Bronchial epithelial cell (primary cell): ENCODE measurements at regions not wholly inside any gene's neighbourhood (a gene's known extent, or its start where the extent isn't known, plus 50 kb on each side); places are given as distances from the start of the nearest gene placed in this dataset.

Experiments used
- DNase-seq: peaks from one replicate; pipeline ENCODE4 v3.0.0-alpha.2; 2010; ENCODE audit warnings: low read depth
- FAIRE-seq: peaks from 2 replicates; lab custom pipeline; 2011; peaks lifted over from hg19 to GRCh38; lab: Jason Lieb, UNC
- H3K27me3 ChIP-seq: 2 replicates; pipeline ENCODE4 v1.5.1; 2011; ENCODE audit warnings: low read length; ENCODE audit not compliant: control insufficient read depth, insufficient read depth
- H3K36me3 ChIP-seq: 2 replicates; pipeline ENCODE4 v1.5.1; 2011; ENCODE audit warnings: low read length; ENCODE audit not compliant: control insufficient read depth, insufficient read depth
- H3K4me3 ChIP-seq: 2 replicates; pipeline ENCODE4 v1.5.1; 2011; ENCODE audit warnings: mild to moderate bottlenecking, low read depth, low read length, control low read depth
- TF ChIP-seq, protein P1 (sequence below): IDR thresholded peaks from 2 replicates; pipeline ENCODE4 v1.5.1; 2011; ENCODE audit warnings: mild to moderate bottlenecking, moderate library complexity, low read length, control low read depth, inconsistent platforms; ENCODE audit not compliant: insufficient read depth, severe bottlenecking

DNA sequence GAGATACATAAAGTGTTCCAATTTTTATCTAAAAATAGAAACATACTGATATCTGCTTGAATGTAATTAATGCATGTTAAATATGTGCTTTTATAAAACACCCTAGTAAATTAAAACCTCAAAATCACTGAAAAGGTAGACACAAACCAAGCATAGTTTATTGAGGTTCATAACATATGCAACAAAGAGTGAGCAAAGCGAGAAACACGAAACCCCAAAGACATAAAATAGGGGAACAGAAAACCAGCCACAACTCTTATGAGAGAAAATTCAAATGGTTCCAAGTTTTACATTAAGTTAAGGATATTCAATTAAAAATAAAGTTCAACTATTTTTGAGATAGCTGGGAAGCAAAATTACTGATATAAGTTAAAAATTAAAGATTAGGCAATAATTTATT is 336.4 kb upstream of the AGA start:
- no peaks in the 10 kb centered on the region for H3K27me3 ChIP-seq
- FAIRE-seq (no peak), DNase-seq (no peak)
- H3K36me3 ChIP-seq: no peaks in the 10 kb centered on the region
- TF ChIP-seq, protein P1, sequence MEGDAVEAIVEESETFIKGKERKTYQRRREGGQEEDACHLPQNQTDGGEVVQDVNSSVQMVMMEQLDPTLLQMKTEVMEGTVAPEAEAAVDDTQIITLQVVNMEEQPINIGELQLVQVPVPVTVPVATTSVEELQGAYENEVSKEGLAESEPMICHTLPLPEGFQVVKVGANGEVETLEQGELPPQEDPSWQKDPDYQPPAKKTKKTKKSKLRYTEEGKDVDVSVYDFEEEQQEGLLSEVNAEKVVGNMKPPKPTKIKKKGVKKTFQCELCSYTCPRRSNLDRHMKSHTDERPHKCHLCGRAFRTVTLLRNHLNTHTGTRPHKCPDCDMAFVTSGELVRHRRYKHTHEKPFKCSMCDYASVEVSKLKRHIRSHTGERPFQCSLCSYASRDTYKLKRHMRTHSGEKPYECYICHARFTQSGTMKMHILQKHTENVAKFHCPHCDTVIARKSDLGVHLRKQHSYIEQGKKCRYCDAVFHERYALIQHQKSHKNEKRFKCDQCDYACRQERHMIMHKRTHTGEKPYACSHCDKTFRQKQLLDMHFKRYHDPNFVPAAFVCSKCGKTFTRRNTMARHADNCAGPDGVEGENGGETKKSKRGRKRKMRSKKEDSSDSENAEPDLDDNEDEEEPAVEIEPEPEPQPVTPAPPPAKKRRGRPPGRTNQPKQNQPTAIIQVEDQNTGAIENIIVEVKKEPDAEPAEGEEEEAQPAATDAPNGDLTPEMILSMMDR: no peak
- no peak overlapping the region for H3K4me3 ChIP-seq

DNA sequence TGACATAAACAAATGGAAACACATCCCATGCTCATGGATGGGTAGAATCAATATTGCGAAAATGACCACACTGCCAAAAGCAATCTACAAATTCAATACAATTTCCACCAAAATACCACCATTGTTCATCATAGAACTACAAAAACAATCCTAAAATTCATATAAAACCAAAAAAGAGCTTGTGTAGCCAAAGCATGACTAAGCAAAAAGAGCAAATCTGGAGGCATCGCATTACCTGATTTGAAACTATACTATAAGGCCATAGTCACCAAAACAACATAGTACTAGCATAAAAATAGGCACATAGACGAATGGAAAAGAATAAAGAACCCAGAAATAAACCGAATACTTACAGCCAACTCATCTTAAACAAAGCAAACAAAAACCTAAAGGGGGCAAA is 342.8 kb upstream of the AGA start:
- FAIRE-seq: no peak
- Histone ChIP-seq H3K27me3 (no peaks in the 10 kb centered on the region), H3K4me3 (no peak overlapping the region), H3K36me3 (no peaks in the 10 kb centered on the region)
- DNase-seq: no peak
- TF ChIP-seq, protein P1: no peak

DNA sequence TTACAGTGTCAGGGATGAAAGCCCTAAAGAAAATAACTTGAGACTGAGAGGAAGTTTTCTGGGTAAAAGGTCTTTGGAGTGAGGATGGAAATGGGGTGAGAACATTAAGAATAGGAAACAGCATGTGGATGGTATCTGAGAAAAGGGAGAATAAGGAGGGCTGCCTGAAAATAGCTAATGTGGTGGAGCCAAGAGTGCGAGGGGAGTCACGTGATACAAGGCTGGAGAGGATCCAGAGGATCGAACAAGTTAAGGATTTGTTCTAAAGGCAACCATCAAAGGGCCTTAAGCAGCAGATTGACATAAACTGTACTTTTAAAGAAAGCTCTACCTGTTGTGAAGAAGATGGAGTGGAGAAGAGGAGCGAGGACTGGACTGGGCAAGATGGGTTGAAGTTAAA is 347.4 kb upstream of the AGA start:
- TF ChIP-seq, protein P1: no peak
- FAIRE-seq (no peak), DNase-seq (no peak)
- Histone ChIP-seq H3K36me3 (no peaks in the 10 kb centered on the region), H3K27me3 (no peaks in the 10 kb centered on the region), H3K4me3 (no peak overlapping the region)

DNA sequence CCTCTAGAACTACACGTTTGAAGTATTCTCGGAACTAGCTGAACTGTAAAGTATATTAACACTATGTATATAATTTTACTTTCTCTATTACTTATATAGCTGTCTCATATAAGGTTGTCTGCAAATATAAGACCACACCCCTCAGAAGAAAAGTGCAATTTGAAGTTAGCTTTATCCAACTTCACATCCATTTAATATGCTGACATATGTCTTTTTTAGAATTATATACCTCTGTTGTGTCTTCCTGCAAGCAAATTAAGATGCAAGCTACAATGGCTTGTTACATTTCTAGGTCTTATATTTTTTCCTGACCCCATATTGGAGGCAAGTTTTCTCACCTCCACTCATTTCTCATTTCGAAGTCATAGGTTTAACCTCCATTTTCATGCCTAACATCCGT is 349.0 kb upstream of the AGA start:
- Histone ChIP-seq H3K4me3 (no peak overlapping the region), H3K27me3 (no peaks in the 10 kb centered on the region), H3K36me3 (no peaks in the 10 kb centered on the region)
- TF ChIP-seq, protein P1: no peak
- DNase-seq (no peak), FAIRE-seq (no peak)

DNA sequence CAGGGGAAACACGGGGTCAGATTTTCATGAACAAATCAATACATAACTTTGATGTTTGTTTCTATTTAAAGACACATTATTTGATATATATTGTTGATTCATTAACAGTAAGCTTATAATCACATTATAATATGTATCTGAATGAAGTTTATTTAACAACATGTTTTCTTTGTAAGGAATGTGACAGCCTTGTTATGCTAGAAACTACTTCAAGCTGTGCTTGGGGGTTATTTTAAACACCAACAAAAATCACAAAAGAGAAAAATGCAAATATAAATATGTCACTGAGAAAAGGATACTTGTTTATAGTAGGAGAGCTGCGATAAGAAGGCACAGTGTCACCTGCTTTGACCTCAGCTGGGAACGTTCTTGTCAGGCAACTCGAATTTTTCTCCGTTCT is 354.6 kb upstream of the AGA start:
- no peaks in the 10 kb centered on the region for H3K36me3 ChIP-seq
- TF ChIP-seq, protein P1: no peak
- DNase-seq (no peak), FAIRE-seq (no peak)
- H3K4me3 ChIP-seq: no peak overlapping the region
- no peaks in the 10 kb centered on the region for H3K27me3 ChIP-seq

DNA sequence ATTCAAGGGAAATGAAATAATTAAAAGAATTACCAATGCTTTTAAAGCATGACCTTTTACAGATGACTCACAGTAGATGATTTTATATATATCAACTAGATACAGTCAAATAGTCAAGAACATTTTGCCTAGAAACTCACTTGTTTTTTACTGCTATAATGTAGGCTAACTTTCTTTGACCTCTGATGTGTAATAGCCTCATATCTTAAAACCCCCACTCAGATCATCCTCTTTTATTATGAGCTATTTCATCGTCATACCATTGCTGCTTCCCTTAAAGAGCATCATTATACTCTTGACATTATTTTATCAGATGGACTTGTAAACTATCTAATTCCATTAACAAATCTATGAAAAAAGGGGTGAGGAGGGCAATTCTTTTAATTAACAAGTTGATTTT is 355.9 kb upstream of the AGA start:
- FAIRE-seq: no peak

More for the DNA sequence above, 355.9 kb upstream of the AGA start:
- DNase-seq: no peak
- Histone ChIP-seq H3K27me3 (no peaks in the 10 kb centered on the region), H3K36me3 (no peaks in the 10 kb centered on the region), H3K4me3 (no peak overlapping the region)
- TF ChIP-seq, protein P1: no peak
